H1 (cell line): ENCODE measurements at regions not wholly inside any gene's neighbourhood (a gene's known extent, or its start where the extent isn't known, plus 50 kb on each side); places are given as distances from the start of the nearest gene placed in this dataset.

ENCODE experiments used
- CTCF ChIA-PET: fragments of 300-600 bp; sonication (Branson Sonifier 250); formaldehyde crosslinking; loops from one replicate; lab custom pipeline; 2021; ENCODE audit not compliant: partially characterized antibody; lab: Charles Lee
- POLR2A ChIA-PET: fragments of 300-600 bp; sonication (Branson Sonifier 250); formaldehyde crosslinking; loops from one replicate; lab custom pipeline; 2021; ENCODE audit warnings: inconsistent platforms; ENCODE audit not compliant: partially characterized antibody; lab: Charles Lee
- DNase-seq, 2 experiments: peaks; one replicate each; pipeline versions ENCODE4 v3.0.0 to v3.0.0-alpha.2; 2010 to 2022; ENCODE audit warnings: low spot score in 2 of 2, low read depth in 1 of 2, mixed read lengths in 1 of 2
- FAIRE-seq: peaks from 2 replicates; lab custom pipeline; 2011; peaks lifted over from hg19 to GRCh38; lab: Jason Lieb, UNC
- H2AFZ ChIP-seq: 2 replicates; pipeline ENCODE4 v1.8.1; 2012; ENCODE audit warnings: low read length, inconsistent platforms
- H2AK5ac ChIP-seq: 2 replicates; pipeline ENCODE4 v1.6.1; 2013; ENCODE audit warnings: low read depth, low read length
- H2BK120ac ChIP-seq: replicated peaks from 2 replicates; pipeline ENCODE3; 2013; ENCODE audit warnings: low read depth, low read length, inconsistent platforms
- H2BK12ac ChIP-seq: 2 replicates; pipeline ENCODE4 v1.6.1; 2013; ENCODE audit warnings: low read depth, low read length
- H2BK15ac ChIP-seq: 2 replicates; pipeline ENCODE4 v1.6.1; 2013; ENCODE audit warnings: low read length
- H2BK20ac ChIP-seq: 2 replicates; pipeline ENCODE4 v1.6.1; 2013; ENCODE audit warnings: low read length
- H2BK5ac ChIP-seq: 2 replicates; pipeline ENCODE4 v1.6.1; 2013; ENCODE audit warnings: low read depth, low read length
- H3K14ac ChIP-seq: 2 replicates; pipeline ENCODE4 v1.6.1; 2013; ENCODE audit warnings: inconsistent platforms; ENCODE audit not compliant: insufficient read length
- H3K18ac ChIP-seq: 2 replicates; pipeline ENCODE4 v1.6.1; 2013; ENCODE audit warnings: low read length; ENCODE audit errors: extremely low read depth
- H3K23ac ChIP-seq: 2 replicates; pipeline ENCODE4 v1.6.1; 2013; ENCODE audit warnings: inconsistent platforms; ENCODE audit not compliant: insufficient read length
- H3K23me2 ChIP-seq: 2 replicates; pipeline ENCODE4 v1.6.1; 2013; ENCODE audit warnings: low read depth, low read length
- H3K27ac ChIP-seq: 2 replicates; pipeline ENCODE4 v1.6.1; 2011; ENCODE audit warnings: low read depth, low read length, inconsistent platforms
- H3K27me3 ChIP-seq, 4 experiments: replicated peaks in 1 of 4; 1 replicate in 1 of 4; 2 replicates in 3 of 4; pipeline versions ENCODE4 v1.6.1 to v1.8.1; 2011 to 2013; ENCODE audit warnings: low read length in 3 of 4, mild to moderate bottlenecking in 3 of 4, inconsistent platforms in 2 of 4, mixed read lengths in 2 of 4, moderate library complexity in 1 of 4; ENCODE audit not compliant: control insufficient read depth in 3 of 4, insufficient read depth in 3 of 4; ENCODE audit errors: extremely low read depth in 1 of 4
- H3K36me3 ChIP-seq, 4 experiments: 2 replicates each; pipeline versions ENCODE4 v1.6.1 to v1.8.1; 2011 to 2013; ENCODE audit warnings: mild to moderate bottlenecking in 4 of 4, low read length in 3 of 4, moderate library complexity in 2 of 4, control low read depth in 1 of 4, inconsistent platforms in 1 of 4; ENCODE audit not compliant: insufficient read depth in 4 of 4, control insufficient read depth in 2 of 4
- H3K4ac ChIP-seq: replicated peaks from 2 replicates; pipeline ENCODE3; 2013; ENCODE audit warnings: low read length, low read depth, mixed read lengths, inconsistent platforms; ENCODE audit not compliant: insufficient read length
- H3K4me1 ChIP-seq, 4 experiments: replicated peaks in 1 of 4; 1 replicate in 1 of 4; 2 replicates in 3 of 4; pipeline versions ENCODE4 v1.6.1 to v1.8.1; 2011 to 2013; ENCODE audit warnings: low read length in 3 of 4, inconsistent platforms in 2 of 4, mixed read lengths in 1 of 4; ENCODE audit not compliant: insufficient read depth in 4 of 4, control insufficient read depth in 3 of 4
- H3K4me2 ChIP-seq, 2 experiments: 2 replicates each; pipeline versions ENCODE4 v1.6.1 to v1.8.1; 2011 to 2013; ENCODE audit warnings: low read depth in 2 of 2, low read length in 2 of 2, control low read depth in 1 of 2, inconsistent platforms in 1 of 2, mild to moderate bottlenecking in 1 of 2; ENCODE audit not compliant: insufficient read depth in 1 of 2
- H3K4me3 ChIP-seq, 4 experiments: fragments of 200-600, 300-600 bp in 1 of 4; sonication (generic), shearing (Covaris generic), sonication (Bioruptor Twin) in 1 of 4; 2 replicates each; pipeline versions ENCODE4 v1.5.1 to v1.8.1; 2011 to 2016; ENCODE audit warnings: low read length in 4 of 4, low read depth in 3 of 4, control low read depth in 2 of 4, inconsistent platforms in 2 of 4, mild to moderate bottlenecking in 2 of 4, mixed read lengths in 1 of 4, moderate library complexity in 1 of 4; ENCODE audit not compliant: insufficient read depth in 2 of 4; ENCODE audit errors: extremely low read depth in 1 of 4
- H3K56ac ChIP-seq: replicated peaks from 2 replicates; pipeline ENCODE3; 2013; ENCODE audit warnings: low read depth, mild to moderate bottlenecking, mixed read lengths, low read length, inconsistent platforms; ENCODE audit not compliant: insufficient read length
- H3K79me1 ChIP-seq: 2 replicates; pipeline ENCODE4 v1.6.1; 2013; ENCODE audit warnings: low read depth, low read length, control low read depth
- H3K79me2 ChIP-seq, 2 experiments: 2 replicates each; pipeline versions ENCODE4 v1.6.1 to v1.8.1; 2012 to 2013; ENCODE audit warnings: low read length in 2 of 2, mild to moderate bottlenecking in 2 of 2, inconsistent platforms in 1 of 2; ENCODE audit not compliant: insufficient read depth in 2 of 2, control insufficient read depth in 1 of 2
- H3K9ac ChIP-seq, 4 experiments: replicated peaks in 1 of 4; 1 replicate in 1 of 4; 2 replicates in 3 of 4; pipeline versions ENCODE4 v1.6.1 to v1.8.1; 2011 to 2013; ENCODE audit warnings: low read depth in 3 of 4, low read length in 3 of 4, control low read depth in 2 of 4, mild to moderate bottlenecking in 2 of 4, moderate library complexity in 2 of 4, inconsistent platforms in 1 of 4; ENCODE audit errors: extremely low read depth in 1 of 4
- H3K9me3 ChIP-seq, 2 experiments: 2 replicates each; pipeline versions ENCODE4 v1.6.1 to v1.8.1; 2012 to 2013; ENCODE audit warnings: mild to moderate bottlenecking in 2 of 2, moderate library complexity in 2 of 2, control low read depth in 1 of 2, inconsistent platforms in 1 of 2, low read depth in 1 of 2, low read length in 1 of 2, mixed read lengths in 1 of 2; ENCODE audit not compliant: insufficient read depth in 2 of 2
- H4K20me1 ChIP-seq, 2 experiments: replicated peaks in 1 of 2; 2 replicates each; pipeline versions ENCODE3 to v1.8.1; 2011 to 2013; ENCODE audit warnings: inconsistent platforms in 2 of 2, low read length in 2 of 2, mild to moderate bottlenecking in 1 of 2; ENCODE audit not compliant: insufficient read depth in 2 of 2, control insufficient read depth in 1 of 2
- H4K5ac ChIP-seq: 2 replicates; pipeline ENCODE4 v1.6.1; 2013; ENCODE audit warnings: low read length, low read depth, mixed read lengths, inconsistent platforms; ENCODE audit not compliant: insufficient read length
- H4K8ac ChIP-seq: 2 replicates; pipeline ENCODE4 v1.8.0; 2013; ENCODE audit warnings: mild to moderate bottlenecking, moderate library complexity, low read length, inconsistent platforms; ENCODE audit not compliant: insufficient read depth; ENCODE audit errors: extremely low read depth
- H4K91ac ChIP-seq: replicated peaks from 2 replicates; pipeline ENCODE3; 2013; ENCODE audit warnings: low read length, mixed read lengths, inconsistent platforms; ENCODE audit not compliant: insufficient read length
- BRCA1 ChIP-seq: IDR thresholded peaks from 2 replicates; pipeline ENCODE4 v1.6.1; 2012; ENCODE audit warnings: low read depth, low read length, improper control_type of control experiment
- CTCF ChIP-seq, 3 experiments: IDR thresholded peaks; 1 replicate in 2 of 3; 2 replicates in 1 of 3; pipeline versions ENCODE4 v1.5.1 to v1.6.1; 2011; ENCODE audit warnings: low read length in 3 of 3, mild to moderate bottlenecking in 3 of 3, inconsistent platforms in 2 of 3, low read depth in 1 of 3, moderate library complexity in 1 of 3; ENCODE audit not compliant: insufficient read depth in 1 of 3; ENCODE audit errors: control extremely low read depth in 1 of 3
- HDAC6 ChIP-seq: IDR thresholded peaks from one replicate; pipeline ENCODE4 v1.7.1; 2012; ENCODE audit warnings: low read depth, mild to moderate bottlenecking, inconsistent platforms, low read length, moderate library complexity
- NRF1 ChIP-seq: IDR thresholded peaks from 2 replicates; pipeline ENCODE4 v1.6.1; 2011; ENCODE audit warnings: mild to moderate bottlenecking, low read depth, low read length, improper control_type of control experiment
- POU5F1 ChIP-seq: IDR thresholded peaks from 2 replicates; pipeline ENCODE4 v1.6.1; 2011; ENCODE audit warnings: low read depth, mild to moderate bottlenecking, low read length, moderate library complexity
- RNF2 ChIP-seq: fragments of 200-900, 300-1000 bp; sonication (generic); IDR thresholded peaks from 2 replicates; pipeline ENCODE4 v1.7.1; 2016; ENCODE audit warnings: borderline replicate concordance, low read depth, mild to moderate bottlenecking, antibody characterized with exemption, low read length; ENCODE audit not compliant: poor library complexity, severe bottlenecking; ENCODE audit errors: missing control alignments
- RXRA ChIP-seq: IDR thresholded peaks from 2 replicates; pipeline ENCODE4 v1.6.1; 2011; ENCODE audit warnings: low read depth, mild to moderate bottlenecking, low read length, moderate library complexity; ENCODE audit not compliant: insufficient read depth
- TAF7 ChIP-seq: optimal IDR thresholded peaks from 2 replicates; pipeline ENCODE3; 2011; ENCODE audit warnings: low read depth, mild to moderate bottlenecking, inconsistent platforms, low read length, moderate library complexity, borderline replicate concordance
- TEAD4 ChIP-seq: IDR thresholded peaks from 2 replicates; pipeline ENCODE4 v1.6.1; 2012; ENCODE audit warnings: low read depth, low read length, inconsistent platforms, mixed read lengths
- WGBS, 2 experiments: shearing (Covaris generic) in 1 of 2; methylation state at CpG; one replicate each; pipeline versions ENCODE4 v1.1.6 to v1.1.7; 2013 to 2015; ENCODE audit warnings: low lambda C conversion rate in 2 of 2, mixed read lengths in 2 of 2, inconsistent platforms in 1 of 2, low coverage in 1 of 2, missing lambda C conversion rate in 1 of 2; ENCODE audit not compliant: insufficient replicate concordance in 2 of 2, insufficient coverage in 1 of 2, insufficient read length in 1 of 2; ENCODE audit errors: extremely low coverage in 1 of 2, missing lambda C conversion rate in 1 of 2; 5-methylcytosine and 5-hydroxymethylcytosine counted together
- TF ChIP-seq, protein P1 (sequence below): IDR thresholded peaks from 2 replicates; pipeline ENCODE4 v1.6.1; 2011; ENCODE audit warnings: low read depth, mild to moderate bottlenecking, low read length; ENCODE audit not compliant: insufficient read depth

DNA sequence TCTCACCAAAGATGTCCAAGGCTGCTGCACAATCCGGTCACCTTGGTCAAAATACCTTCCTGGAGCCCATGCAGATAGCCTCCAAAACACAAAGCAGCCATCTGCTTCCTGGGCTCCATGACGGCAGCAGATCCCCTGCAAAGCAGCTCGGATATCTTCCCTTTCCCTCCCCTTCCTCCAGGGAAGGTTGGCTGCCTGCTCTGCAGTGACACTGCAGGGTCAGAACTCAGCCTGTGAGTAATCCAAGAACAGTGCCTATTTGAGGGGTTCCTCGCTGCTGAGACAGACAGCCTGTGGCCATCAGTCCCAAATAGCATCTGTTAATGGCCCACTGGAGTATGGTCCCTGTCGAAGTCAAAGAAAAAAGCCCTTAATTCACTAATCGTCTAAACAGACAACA lies 270.8 kb downstream of the PREX1 start:
- Histone ChIP-seq H2BK120ac (no peak overlapping the region), H2BK15ac (no peak overlapping the region), H3K9me3 (no peaks in the 10 kb centered on the region), H3K27ac (no peak overlapping the region), H3K27me3 (no peaks in the 10 kb centered on the region), H4K8ac (no peak overlapping the region), H3K14ac (no peak overlapping the region), H3K79me2 (no peaks in the 10 kb centered on the region), H3K4me1 (no peaks in the 10 kb centered on the region), H3K23ac (no peak overlapping the region), H4K91ac (no peak overlapping the region), H4K20me1 (no peaks in the 10 kb centered on the region), H3K4me3 (no peak overlapping the region), H2BK12ac (no peak overlapping the region), H2BK20ac (no peak overlapping the region), H3K79me1 (no peaks in the 10 kb centered on the region), H3K4ac (no peak overlapping the region), H2BK5ac (no peak overlapping the region), H3K36me3 (no peaks in the 10 kb centered on the region), H2AK5ac (no peak overlapping the region), H3K23me2 (peaks cover 3% of the 10 kb centered on the region; the same call in 1 of the 2 replicates), H3K4me2 (no peak overlapping the region), H2AFZ (no peak overlapping the region; the same call in 1 of the 2 replicates), H3K18ac (no peak overlapping the region), H3K9ac (no peak overlapping the region), H3K56ac (no peak overlapping the region), H4K5ac (no peak overlapping the region)
- POLR2A ChIA-PET, result interaction anchor here (0.6 kb wide), 1 partner anchor 155 kb away, joined by 3 read pairs; no protein-coding TSS in a partner anchor
- TF ChIP-seq TAF7, result no peak
- TF ChIP-seq POU5F1, result no peak
- no peak for TF ChIP-seq BRCA1
- TF ChIP-seq TEAD4, result no peak
- no peak for TF ChIP-seq HDAC6
- TF ChIP-seq, protein P1, sequence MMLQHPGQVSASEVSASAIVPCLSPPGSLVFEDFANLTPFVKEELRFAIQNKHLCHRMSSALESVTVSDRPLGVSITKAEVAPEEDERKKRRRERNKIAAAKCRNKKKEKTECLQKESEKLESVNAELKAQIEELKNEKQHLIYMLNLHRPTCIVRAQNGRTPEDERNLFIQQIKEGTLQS, result no peak
- TF ChIP-seq RNF2, result no peak
- TF ChIP-seq RXRA, result no peak
- TF ChIP-seq CTCF (IDR thresholded peaks at IDR 0.05; ENCODE audit: control extremely low read depth in 1 of 3, insufficient read depth in 1 of 3, low read depth in 1 of 3, low read length in 3 of 3), result no peak
- no peak for TF ChIP-seq NRF1
- CTCF ChIA-PET, result interaction anchor here (0.9 kb wide), 1 partner anchor 101 kb away, joined by 4 read pairs; no protein-coding TSS in a partner anchor
- 73% methylated on average over 5 of the region's 6 CpGs; no CpG with 5 or more reads in 1 of the 2 experiments for WGBS, 2 experiments
- DNase-seq (no peak), FAIRE-seq (no peak)
